ENCODE measurements at regions not wholly inside any gene's neighbourhood (a gene's known extent, or its start where the extent isn't known, plus 50 kb on each side); places are given as distances from the start of the nearest gene placed in this dataset.

GRCh38 chr6:14689639-14690038 lies 556.2 kb upstream of the JARID2 start:
- TF ChIP-seq CTCF (conservative IDR thresholded peaks at IDR 0.05 in 1 of 2, IDR thresholded peaks at IDR 0.05 in 1 of 2; ENCODE audit: low read depth in 1 of 2, low read length in 2 of 2) (no peak), EZH2 (IDR thresholded peaks at IDR 0.05; ENCODE audit: low read length, missing control alignments) (no peak)
